ENCODE measurements at regions not wholly inside any gene's neighbourhood (a gene's known extent, or its start where the extent isn't known, plus 50 kb on each side); places are given as distances from the start of the nearest gene placed in this dataset.

DNA sequence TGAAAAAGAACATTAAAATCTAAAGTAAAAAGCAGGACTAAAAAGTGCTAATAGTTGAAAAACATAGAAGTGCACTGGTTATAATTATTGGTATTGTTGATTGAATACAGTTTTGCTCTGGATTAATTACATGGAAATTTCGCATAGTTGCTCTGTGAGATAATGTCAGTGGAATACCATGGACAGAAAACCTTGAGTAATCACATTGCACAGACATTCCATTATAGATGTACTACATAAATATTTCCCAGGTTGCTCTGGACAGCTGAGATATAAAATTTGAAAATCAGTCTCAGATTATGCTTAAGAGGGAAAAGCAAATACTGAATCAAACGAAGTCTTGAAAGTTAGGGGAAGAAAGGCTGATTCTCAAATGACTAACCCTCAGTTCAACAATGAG lies 439.3 kb upstream of the FLRT2 start:
- no peak overlapping the region for H3K4me3 ChIP-seq (ENCODE audit: low read length in 3 of 3)
- no peaks in the 10 kb centered on the region for H3K9me3 ChIP-seq (ENCODE audit: control insufficient read depth in 2 of 3, insufficient read depth in 1 of 3, low read length in 3 of 3)
- no peaks in the 10 kb centered on the region for H3K36me3 ChIP-seq (ENCODE audit: control insufficient read depth in 2 of 3, insufficient read depth in 3 of 3, low read length in 3 of 3)
- DNase-seq (no peak), FAIRE-seq (no peak)
- no peaks in the 10 kb centered on the region for H3K27me3 ChIP-seq (ENCODE audit: control insufficient read depth, insufficient read depth, low read length)
- no peak overlapping the region for H3K9ac ChIP-seq (ENCODE audit: low read length in 3 of 3)
- intact Hi-C loops (cut with DNase I), result no loop called here
- TF ChIP-seq, protein P1, sequence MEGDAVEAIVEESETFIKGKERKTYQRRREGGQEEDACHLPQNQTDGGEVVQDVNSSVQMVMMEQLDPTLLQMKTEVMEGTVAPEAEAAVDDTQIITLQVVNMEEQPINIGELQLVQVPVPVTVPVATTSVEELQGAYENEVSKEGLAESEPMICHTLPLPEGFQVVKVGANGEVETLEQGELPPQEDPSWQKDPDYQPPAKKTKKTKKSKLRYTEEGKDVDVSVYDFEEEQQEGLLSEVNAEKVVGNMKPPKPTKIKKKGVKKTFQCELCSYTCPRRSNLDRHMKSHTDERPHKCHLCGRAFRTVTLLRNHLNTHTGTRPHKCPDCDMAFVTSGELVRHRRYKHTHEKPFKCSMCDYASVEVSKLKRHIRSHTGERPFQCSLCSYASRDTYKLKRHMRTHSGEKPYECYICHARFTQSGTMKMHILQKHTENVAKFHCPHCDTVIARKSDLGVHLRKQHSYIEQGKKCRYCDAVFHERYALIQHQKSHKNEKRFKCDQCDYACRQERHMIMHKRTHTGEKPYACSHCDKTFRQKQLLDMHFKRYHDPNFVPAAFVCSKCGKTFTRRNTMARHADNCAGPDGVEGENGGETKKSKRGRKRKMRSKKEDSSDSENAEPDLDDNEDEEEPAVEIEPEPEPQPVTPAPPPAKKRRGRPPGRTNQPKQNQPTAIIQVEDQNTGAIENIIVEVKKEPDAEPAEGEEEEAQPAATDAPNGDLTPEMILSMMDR (IDR thresholded peaks at IDR 0.05; ENCODE audit: borderline replicate concordance, extremely low read depth, insufficient read depth), result no peak
- no peaks in the 10 kb centered on the region for H3K4me1 ChIP-seq (ENCODE audit: control insufficient read depth in 2 of 3, insufficient read depth in 2 of 3, low read depth in 1 of 3, low read length in 3 of 3)
- no peak overlapping the region for H3K27ac ChIP-seq (ENCODE audit: low read depth in 2 of 2, low read length in 2 of 2)

DNA sequence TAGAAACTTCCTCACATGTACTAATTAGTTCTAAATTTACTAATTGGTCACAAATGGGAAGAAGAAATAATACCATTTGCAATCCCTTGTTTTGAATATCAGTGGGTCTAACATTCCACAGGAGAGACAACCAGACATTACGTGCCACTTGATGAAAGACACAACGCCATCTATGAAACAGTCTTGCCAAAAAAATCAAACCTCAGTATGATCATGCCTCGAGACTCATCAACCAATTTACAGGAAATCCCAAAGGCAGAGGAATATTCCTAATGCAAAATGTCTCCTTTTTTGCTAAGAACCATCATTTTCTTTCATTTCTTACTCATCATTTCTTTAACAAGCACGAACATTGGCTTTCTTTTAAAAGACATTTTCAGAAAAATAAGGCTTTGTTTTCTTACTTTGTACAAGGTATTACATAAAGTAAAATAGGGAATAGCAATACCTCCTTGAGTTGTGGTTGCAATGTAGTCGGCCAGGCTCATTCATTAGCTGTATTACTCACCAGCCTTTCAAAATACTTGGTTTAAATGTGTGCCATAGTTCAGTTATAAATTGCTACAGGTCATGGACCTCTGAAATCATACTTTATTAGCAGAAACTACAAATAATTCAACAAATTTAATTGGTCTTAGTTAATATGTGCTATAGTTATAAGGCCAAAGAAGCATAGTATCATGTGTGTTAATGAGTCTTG lies 436.2 kb upstream of the FLRT2 start:
- Histone ChIP-seq H3K4me1 (ENCODE audit: control insufficient read depth in 2 of 3, insufficient read depth in 2 of 3, low read depth in 1 of 3, low read length in 3 of 3) (no peaks in the 10 kb centered on the region), H3K36me3 (ENCODE audit: control insufficient read depth in 2 of 3, insufficient read depth in 3 of 3, low read length in 3 of 3) (no peaks in the 10 kb centered on the region), H3K9me3 (ENCODE audit: control insufficient read depth in 2 of 3, insufficient read depth in 1 of 3, low read length in 3 of 3) (no peaks in the 10 kb centered on the region), H3K27ac (ENCODE audit: low read depth in 2 of 2, low read length in 2 of 2) (no peak overlapping the region), H3K27me3 (ENCODE audit: control insufficient read depth, insufficient read depth, low read length) (no peaks in the 10 kb centered on the region), H3K4me3 (ENCODE audit: low read length in 3 of 3) (no peak overlapping the region), H3K9ac (ENCODE audit: low read length in 3 of 3) (no peak overlapping the region)
- intact Hi-C loops (cut with DNase I), result no loop called here
- TF ChIP-seq, protein P1 (IDR thresholded peaks at IDR 0.05; ENCODE audit: borderline replicate concordance, extremely low read depth, insufficient read depth), result no peak
- no peak for DNase-seq
- FAIRE-seq, result no peak

DNA sequence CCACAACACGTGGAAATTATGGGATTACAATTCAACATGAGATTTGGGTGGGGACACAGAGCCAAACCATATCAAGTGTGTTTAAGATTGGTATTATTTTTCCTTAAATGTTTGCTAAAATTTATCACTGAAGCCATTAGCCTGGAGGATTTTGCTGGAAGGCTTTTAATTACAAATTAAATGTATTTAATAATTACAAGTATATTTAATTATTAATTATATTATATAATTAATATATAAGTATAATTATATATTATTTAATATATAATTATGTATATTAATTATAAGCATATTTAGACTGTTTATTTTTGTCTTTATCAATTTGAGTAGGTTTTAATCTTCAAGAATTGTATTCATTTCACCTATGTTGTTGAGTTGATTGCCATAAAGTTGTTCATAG lies 427.4 kb upstream of the FLRT2 start:
- H3K4me3 ChIP-seq (ENCODE audit: low read length in 3 of 3), result no peak overlapping the region
- no peak overlapping the region for H3K9ac ChIP-seq (ENCODE audit: low read length in 3 of 3)
- no peak for DNase-seq
- H3K9me3 ChIP-seq (ENCODE audit: control insufficient read depth in 2 of 3, insufficient read depth in 1 of 3, low read length in 3 of 3), result no peaks in the 10 kb centered on the region
- H3K36me3 ChIP-seq (ENCODE audit: control insufficient read depth in 2 of 3, insufficient read depth in 3 of 3, low read length in 3 of 3), result no peaks in the 10 kb centered on the region
- H3K27ac ChIP-seq (ENCODE audit: low read depth in 2 of 2, low read length in 2 of 2), result no peak overlapping the region
- no peaks in the 10 kb centered on the region for H3K4me1 ChIP-seq (ENCODE audit: control insufficient read depth in 2 of 3, insufficient read depth in 2 of 3, low read depth in 1 of 3, low read length in 3 of 3)
- no peak for FAIRE-seq
- intact Hi-C loops (cut with DNase I), result no loop called here
- no peaks in the 10 kb centered on the region for H3K27me3 ChIP-seq (ENCODE audit: control insufficient read depth, insufficient read depth, low read length)
- TF ChIP-seq, protein P1 (IDR thresholded peaks at IDR 0.05; ENCODE audit: borderline replicate concordance, extremely low read depth, insufficient read depth), result no peak

- intact Hi-C loops (cut with DNase I), result no loop called here
- FAIRE-seq, result no peak
- DNase-seq, result no peak
- H3K9ac ChIP-seq (ENCODE audit: low read length in 3 of 3), result no peak overlapping the region
- H3K4me1 ChIP-seq (ENCODE audit: control insufficient read depth in 2 of 3, insufficient read depth in 2 of 3, low read depth in 1 of 3, low read length in 3 of 3), result no peaks in the 10 kb centered on the region
- H3K27ac ChIP-seq (ENCODE audit: low read depth in 2 of 2, low read length in 2 of 2), result no peak overlapping the region
- TF ChIP-seq, protein P1 (IDR thresholded peaks at IDR 0.05; ENCODE audit: borderline replicate concordance, extremely low read depth, insufficient read depth), result no peak
- H3K36me3 ChIP-seq (ENCODE audit: control insufficient read depth in 2 of 3, insufficient read depth in 3 of 3, low read length in 3 of 3), result no peaks in the 10 kb centered on the region
- H3K9me3 ChIP-seq (ENCODE audit: control insufficient read depth in 2 of 3, insufficient read depth in 1 of 3, low read length in 3 of 3), result no peaks in the 10 kb centered on the region
- H3K4me3 ChIP-seq (ENCODE audit: low read length in 3 of 3), result no peak overlapping the region
- H3K27me3 ChIP-seq (ENCODE audit: control insufficient read depth, insufficient read depth, low read length), result no peaks in the 10 kb centered on the region
Observed at GRCh38 chr14:85106506-85106905, 423.4 kb upstream of the FLRT2 start.

All from kidney (tissue), 13 donors.